ENCODE measurements at regions not wholly inside any gene's neighbourhood (a gene's known extent, or its start where the extent isn't known, plus 50 kb on each side); places are given as distances from the start of the nearest gene placed in this dataset.

- H3K4me2 ChIP-seq (ENCODE audit: low read depth, low read length, poor library complexity, severe bottlenecking), result peak overlapping the region; percentile 40
- H3F3A ChIP-seq (ENCODE audit: low read depth), result peaks cover 7% of the 10 kb centered on the region; the same call in 1 of the 2 replicates
- peak overlapping the region; percentile 55 for H3K9ac ChIP-seq (ENCODE audit: low read depth, low read length, poor library complexity, severe bottlenecking)
- no peak overlapping the region for H2AFZ ChIP-seq (ENCODE audit: low read length)
- H3K9me2 ChIP-seq (replicated peaks; ENCODE audit: low read depth, low read length), result no peaks in the 10 kb centered on the region
- H3K9me3 ChIP-seq (ENCODE audit: insufficient read depth, low read depth, low read length), result no peaks in the 10 kb centered on the region
- H3K4me3 ChIP-seq (ENCODE audit: low read length, poor library complexity, severe bottlenecking), result no peak overlapping the region
- H3K4me1 ChIP-seq (ENCODE audit: insufficient read depth, low read length, poor library complexity, severe bottlenecking), result peaks cover 81% of the 10 kb centered on the region
- no peaks in the 10 kb centered on the region for H3K79me2 ChIP-seq (ENCODE audit: insufficient read depth, low read length)
- H3K36me3 ChIP-seq (ENCODE audit: insufficient read depth, low read length), result no peaks in the 10 kb centered on the region
- no peaks in the 10 kb centered on the region for H3K27me3 ChIP-seq (ENCODE audit: insufficient read depth, low read length, poor library complexity, severe bottlenecking)
- no peaks in the 10 kb centered on the region for H4K20me1 ChIP-seq (ENCODE audit: insufficient read depth, low read length, poor library complexity, severe bottlenecking)
- TF ChIP-seq EZH2phosphoT487 (IDR thresholded peaks at IDR 0.05; ENCODE audit: borderline replicate concordance) (no peak), CTCF (conservative IDR thresholded peaks at IDR 0.05; ENCODE audit: low read length) (peak; percentile 84)
Observed at GRCh38 chr7:142420554-142421362, 162.9 kb upstream of the PRSS58 start.

- Histone ChIP-seq H3K79me2 (ENCODE audit: insufficient read depth, low read length) (no peaks in the 10 kb centered on the region), H3K9me3 (ENCODE audit: insufficient read depth, low read depth, low read length) (no peaks in the 10 kb centered on the region), H3K9ac (ENCODE audit: low read depth, low read length, poor library complexity, severe bottlenecking) (peak overlapping the region; percentile 73), H3K4me1 (ENCODE audit: insufficient read depth, low read length, poor library complexity, severe bottlenecking) (peaks cover 86% of the 10 kb centered on the region), H3K27me3 (ENCODE audit: insufficient read depth, low read length, poor library complexity, severe bottlenecking) (no peaks in the 10 kb centered on the region), H3K36me3 (ENCODE audit: insufficient read depth, low read length) (no peaks in the 10 kb centered on the region), H2AFZ (ENCODE audit: low read length) (peak overlapping the region; percentile 25; the same call in 1 of the 2 replicates), H3K4me2 (ENCODE audit: low read depth, low read length, poor library complexity, severe bottlenecking) (peak overlapping the region; percentile 71), H3K9me2 (replicated peaks; ENCODE audit: low read depth, low read length) (no peaks in the 10 kb centered on the region), H3F3A (ENCODE audit: low read depth) (peaks cover 7% of the 10 kb centered on the region; the same call in 1 of the 2 replicates), H4K20me1 (ENCODE audit: insufficient read depth, low read length, poor library complexity, severe bottlenecking) (no peaks in the 10 kb centered on the region), H3K4me3 (ENCODE audit: low read length, poor library complexity, severe bottlenecking) (peak overlapping the region; percentile 55)
- TF ChIP-seq CTCF (conservative IDR thresholded peaks at IDR 0.05; ENCODE audit: low read length) (no peak), EZH2phosphoT487 (IDR thresholded peaks at IDR 0.05; ENCODE audit: borderline replicate concordance) (no peak)
Observed at GRCh38 chr7:142418326-142418725, 160.5 kb upstream of the PRSS58 start.

GRCh38 chr7:142414915-142415314 lies 157.1 kb upstream of the PRSS58 start:
- H3K27me3 ChIP-seq (ENCODE audit: insufficient read depth, low read length, poor library complexity, severe bottlenecking), result no peaks in the 10 kb centered on the region
- peak overlapping the region; percentile 57 for H3K9ac ChIP-seq (ENCODE audit: low read depth, low read length, poor library complexity, severe bottlenecking)
- no peak overlapping the region for H2AFZ ChIP-seq (ENCODE audit: low read length)
- H4K20me1 ChIP-seq (ENCODE audit: insufficient read depth, low read length, poor library complexity, severe bottlenecking), result no peaks in the 10 kb centered on the region
- no peaks in the 10 kb centered on the region for H3K36me3 ChIP-seq (ENCODE audit: insufficient read depth, low read length)
- H3K4me3 ChIP-seq (ENCODE audit: low read length, poor library complexity, severe bottlenecking), result no peak overlapping the region
- peaks cover 70% of the 10 kb centered on the region for H3K4me1 ChIP-seq (ENCODE audit: insufficient read depth, low read length, poor library complexity, severe bottlenecking)
- TF ChIP-seq EZH2phosphoT487 (IDR thresholded peaks at IDR 0.05; ENCODE audit: borderline replicate concordance) (no peak), CTCF (conservative IDR thresholded peaks at IDR 0.05; ENCODE audit: low read length) (no peak)
- no peaks in the 10 kb centered on the region for H3K9me2 ChIP-seq (replicated peaks; ENCODE audit: low read depth, low read length)
- peaks cover 4% of the 10 kb centered on the region; the same call in 1 of the 2 replicates for H3F3A ChIP-seq (ENCODE audit: low read depth)
- H3K4me2 ChIP-seq (ENCODE audit: low read depth, low read length, poor library complexity, severe bottlenecking), result no peak overlapping the region
- no peaks in the 10 kb centered on the region for H3K79me2 ChIP-seq (ENCODE audit: insufficient read depth, low read length)
- no peaks in the 10 kb centered on the region for H3K9me3 ChIP-seq (ENCODE audit: insufficient read depth, low read depth, low read length)

Data from Loucy (cell line).